Aorta (tissue), 5 donors: ENCODE measurements at regions not wholly inside any gene's neighbourhood (a gene's known extent, or its start where the extent isn't known, plus 50 kb on each side); places are given as distances from the start of the nearest gene placed in this dataset.

Experiments used
- ATAC-seq: fragments of 200-7000 bp; cut with Tn5 transposase; one replicate; pipeline ENCODE4 v1.9.1; 2022; ENCODE audit warnings: moderate library complexity; ENCODE audit not compliant: low FRiP score
- DNase-seq, 2 donors: peaks; one replicate each; pipeline ENCODE4 v3.0.0-alpha.2; 2020
- H3K27ac ChIP-seq, 2 donors: one replicate each; pipeline ENCODE4 v1.5.1; 2013; ENCODE audit warnings: low read length in 2 of 2, mild to moderate bottlenecking in 2 of 2, moderate library complexity in 2 of 2, control low read depth in 1 of 2, inconsistent platforms in 1 of 2, low read depth in 1 of 2
- H3K27me3 ChIP-seq, 2 donors: one replicate each; pipeline ENCODE4 v1.6.1; 2013; ENCODE audit warnings: control low read depth in 1 of 2, low read length in 1 of 2, mild to moderate bottlenecking in 1 of 2, moderate library complexity in 1 of 2; ENCODE audit not compliant: insufficient read depth in 2 of 2, control insufficient read depth in 1 of 2
- H3K36me3 ChIP-seq, 2 donors: one replicate each; pipeline ENCODE4 v1.6.1; 2013; ENCODE audit warnings: control low read depth in 1 of 2, low read length in 1 of 2, mild to moderate bottlenecking in 1 of 2; ENCODE audit not compliant: insufficient read depth in 2 of 2, control insufficient read depth in 1 of 2
- H3K4me1 ChIP-seq, 2 donors: one replicate each; pipeline ENCODE4 v1.6.1; 2013; ENCODE audit warnings: low read length in 2 of 2, control low read depth in 1 of 2, mild to moderate bottlenecking in 1 of 2, moderate library complexity in 1 of 2; ENCODE audit not compliant: insufficient read depth in 2 of 2, control insufficient read depth in 1 of 2
- H3K4me3 ChIP-seq, 2 donors: one replicate each; pipeline ENCODE4 v1.5.1; 2013; ENCODE audit warnings: low read length in 2 of 2, control low read depth in 1 of 2, mild to moderate bottlenecking in 1 of 2
- H3K9me3 ChIP-seq: one replicate; pipeline ENCODE4 v1.6.1; 2013; ENCODE audit warnings: mild to moderate bottlenecking, low read length; ENCODE audit not compliant: control insufficient read depth
- WGBS, 2 donors: extraction: QIAGEN DNeasy Blood & Tissue Kit; methylation state at CpG; one replicate each; pipeline ENCODE4 v1.1.7; 2013; 5-methylcytosine and 5-hydroxymethylcytosine counted together
- intact Hi-C, 2 donors: fragments of 100-400 bp; cut with DNase I; formaldehyde crosslinking; loops; one replicate each; pipeline versions ENCODE4 v1.14.2 to v1.15.0; 2022
- donor health status: healthy with polysubstance abuse.
- donor health status: Bipolar disorder and iron deficiency.
- donor health status: DM: no; HTN: no; CAD: no.
- donor health status: DM: no; HTN: no; CAD: no.
- donor health status: DM: yes; HTN: yes; CAD: no.

GRCh38 chr10:20647756-20648155 lies 249.4 kb downstream of the NEBL start:
- Histone ChIP-seq H3K9me3 (peaks cover 1% of the 10 kb centered on the region), H3K36me3 (no peaks in the 10 kb centered on the region), H3K27me3 (no peaks in the 10 kb centered on the region), H3K4me3 (no peak overlapping the region), H3K4me1 (no peaks in the 10 kb centered on the region), H3K27ac (no peak overlapping the region)
- ATAC-seq, result no peak
- no peak for DNase-seq
- intact Hi-C loops, result no loop called here

- Histone ChIP-seq H3K27me3 (no peaks in the 10 kb centered on the region), H3K4me1 (no peaks in the 10 kb centered on the region), H3K27ac (no peak overlapping the region), H3K4me3 (no peak overlapping the region), H3K9me3 (peaks cover 1% of the 10 kb centered on the region), H3K36me3 (no peaks in the 10 kb centered on the region)
- no peak for ATAC-seq
- intact Hi-C loops, result no loop called here
- DNase-seq, result no peak
- WGBS, 2 donors, result 82 to 85% methylated on average over 8 of the region's 8 CpGs
Measured at GRCh38 chr10:20644421-20644820, 252.7 kb downstream of the NEBL start.

GRCh38 chr10:20641605-20642004 lies 255.5 kb downstream of the NEBL start:
- intact Hi-C loops, result no loop called here
- Histone ChIP-seq H3K36me3 (no peaks in the 10 kb centered on the region), H3K4me3 (no peak overlapping the region), H3K4me1 (no peaks in the 10 kb centered on the region), H3K27me3 (no peaks in the 10 kb centered on the region), H3K9me3 (peaks cover 1% of the 10 kb centered on the region), H3K27ac (no peak overlapping the region)
- WGBS, 2 donors, result 87 to 94% methylated on average over 4 of the region's 4 CpGs
- no peak for ATAC-seq
- DNase-seq, result no peak

GRCh38 chr10:20635570-20635969 lies 261.5 kb downstream of the NEBL start:
- no peaks in the 10 kb centered on the region for H3K27me3 ChIP-seq
- ATAC-seq (no peak), DNase-seq (no peak)
- no peaks in the 10 kb centered on the region for H3K36me3 ChIP-seq
- intact Hi-C loops, result no loop called here
- no peak overlapping the region for H3K4me3 ChIP-seq
- no peaks in the 10 kb centered on the region for H3K4me1 ChIP-seq
- no peaks in the 10 kb centered on the region for H3K9me3 ChIP-seq
- no peak overlapping the region for H3K27ac ChIP-seq

GRCh38 chr10:20634839-20635238 lies 262.3 kb downstream of the NEBL start:
- intact Hi-C loops, result no loop called here
- no peak for ATAC-seq
- H3K4me1 ChIP-seq, result no peaks in the 10 kb centered on the region
- no peaks in the 10 kb centered on the region for H3K27me3 ChIP-seq
- H3K9me3 ChIP-seq, result no peaks in the 10 kb centered on the region
- no peaks in the 10 kb centered on the region for H3K36me3 ChIP-seq
- H3K4me3 ChIP-seq, result no peak overlapping the region
- no peak overlapping the region for H3K27ac ChIP-seq
- no peak for DNase-seq
- 76 to 79% methylated on average over 4 of the region's 4 CpGs for WGBS, 2 donors

- no peaks in the 10 kb centered on the region for H3K36me3 ChIP-seq
- H3K4me1 ChIP-seq, result no peaks in the 10 kb centered on the region
- ATAC-seq (no peak), DNase-seq (no peak)
- H3K27ac ChIP-seq, result no peak overlapping the region
- intact Hi-C loops, result no loop called here
- no peaks in the 10 kb centered on the region for H3K9me3 ChIP-seq
- WGBS, 2 donors, result 97% methylated on average over 4 of the region's 4 CpGs
- H3K4me3 ChIP-seq, result no peak overlapping the region
- H3K27me3 ChIP-seq, result no peaks in the 10 kb centered on the region
Measured at GRCh38 chr10:20633714-20634113, 263.4 kb downstream of the NEBL start.

GRCh38 chr10:20632696-20633095 lies 264.4 kb downstream of the NEBL start:
- DNase-seq, result no peak
- Histone ChIP-seq H3K27me3 (no peaks in the 10 kb centered on the region), H3K4me1 (no peaks in the 10 kb centered on the region), H3K36me3 (no peaks in the 10 kb centered on the region), H3K27ac (no peak overlapping the region), H3K4me3 (no peak overlapping the region), H3K9me3 (no peaks in the 10 kb centered on the region)
- intact Hi-C loops, result no loop called here
- no peak for ATAC-seq
- 92 to 96% methylated on average over 2 of the region's 2 CpGs for WGBS, 2 donors

GRCh38 chr10:20631229-20631628 lies 265.9 kb downstream of the NEBL start:
- H3K27me3 ChIP-seq, result no peaks in the 10 kb centered on the region
- no peaks in the 10 kb centered on the region for H3K4me1 ChIP-seq
- no peak overlapping the region for H3K27ac ChIP-seq
- DNase-seq (no peak), ATAC-seq (no peak)
- no peaks in the 10 kb centered on the region for H3K36me3 ChIP-seq
- intact Hi-C loops, result no loop called here
- 97 to 100% methylated on average over 1 of the region's 1 CpG for WGBS, 2 donors
- H3K4me3 ChIP-seq, result no peak overlapping the region
- no peaks in the 10 kb centered on the region for H3K9me3 ChIP-seq

GRCh38 chr10:20630092-20630643 lies 266.9 kb downstream of the NEBL start:
- intact Hi-C loops, result no loop called here
- WGBS, 2 donors, result 96 to 97% methylated on average over 1 of the region's 1 CpG
- Histone ChIP-seq H3K27ac (no peak overlapping the region), H3K27me3 (no peaks in the 10 kb centered on the region), H3K4me3 (no peak overlapping the region), H3K36me3 (no peaks in the 10 kb centered on the region), H3K4me1 (no peaks in the 10 kb centered on the region), H3K9me3 (no peaks in the 10 kb centered on the region)
- DNase-seq (no peak), ATAC-seq (no peak)
